WTC11 (cell line): ENCODE measurements at regions not wholly inside any gene's neighbourhood (a gene's known extent, or its start where the extent isn't known, plus 50 kb on each side); places are given as distances from the start of the nearest gene placed in this dataset.

Experiments
- ATAC-seq: fragments of 200-7000 bp; cut with Tn5 transposase; 2 replicates; pipeline ENCODE4 v1.10.0; 2021; ENCODE audit warnings: mild to moderate bottlenecking, moderate library complexity
- CTCF ChIA-PET: fragments of 300-600 bp; sonication (Branson Sonifier 250); formaldehyde crosslinking; loops from one replicate; lab custom pipeline; 2021; ENCODE audit warnings: antibody characterized with exemption; lab: Charles Lee
- POLR2A ChIA-PET: fragments of 350-600 bp; sonication (Branson Sonifier 250); formaldehyde crosslinking; loops from one replicate; lab custom pipeline; 2021; ENCODE audit warnings: antibody characterized with exemption; lab: Charles Lee
- DNase-seq: peaks from one replicate; pipeline ENCODE4 v3.0.0; 2021; ENCODE audit warnings: low spot score
- H3K27ac Mint-ChIP-seq: 2 replicates; pipeline ENCODE4 v1.8.0; 2021; ENCODE audit warnings: mixed read lengths
- H3K27me3 Mint-ChIP-seq: 2 replicates; pipeline ENCODE4 v1.8.0; 2021; ENCODE audit warnings: low read depth, mild to moderate bottlenecking, moderate library complexity, mixed read lengths
- H3K36me3 Mint-ChIP-seq: 2 replicates; pipeline ENCODE4 v1.8.0; 2021; ENCODE audit warnings: mixed read lengths
- H3K4me1 Mint-ChIP-seq: 2 replicates; pipeline ENCODE4 v1.8.0; 2022; ENCODE audit warnings: mixed read lengths
- H3K4me3 Mint-ChIP-seq: 2 replicates; pipeline ENCODE4 v1.8.0; 2021; ENCODE audit warnings: mild to moderate bottlenecking, moderate library complexity, mixed read lengths
- H3K9me3 Mint-ChIP-seq: 2 replicates; pipeline ENCODE4 v1.8.0; 2021; ENCODE audit warnings: mixed read lengths
- ATF6 ChIP-seq: sonication (generic); formaldehyde crosslinking; IDR thresholded peaks from 2 replicates; pipeline ENCODE4 v1.8.1; 2023; ENCODE audit warnings: mild to moderate bottlenecking, missing genetic modification reagents
- CREB1 ChIP-seq: sonication (generic); formaldehyde crosslinking; IDR thresholded peaks from 2 replicates; pipeline ENCODE4 v1.8.0; 2023; ENCODE audit warnings: mild to moderate bottlenecking, missing genetic modification reagents
- E2F1 ChIP-seq: sonication (generic); formaldehyde crosslinking; IDR thresholded peaks from 2 replicates; pipeline ENCODE4 v1.8.0; 2022; ENCODE audit warnings: mild to moderate bottlenecking, missing genetic modification reagents
- E2F4 ChIP-seq: sonication (generic); formaldehyde crosslinking; IDR thresholded peaks from 2 replicates; pipeline ENCODE4 v1.8.1; 2022; ENCODE audit warnings: low read depth, mild to moderate bottlenecking, moderate library complexity, missing genetic modification reagents, borderline replicate concordance
- EMX1 ChIP-seq: fragments of 250-450 bp; sonication (Bioruptor Pico); IDR thresholded peaks from 2 replicates; pipeline ENCODE4 v1.8.0; 2021; ENCODE audit warnings: mild to moderate bottlenecking
- ETV6 ChIP-seq: sonication (generic); formaldehyde crosslinking; IDR thresholded peaks from 2 replicates; pipeline ENCODE4 v1.8.1; 2022; ENCODE audit warnings: mild to moderate bottlenecking, missing genetic modification reagents
- FOXK1 ChIP-seq: sonication (generic); formaldehyde crosslinking; IDR thresholded peaks from 2 replicates; pipeline ENCODE4 v1.8.0; 2022; ENCODE audit warnings: mild to moderate bottlenecking, moderate library complexity, missing genetic modification reagents
- GTF2I ChIP-seq: fragments of 250-450 bp; sonication (Bioruptor Pico); conservative IDR thresholded peaks from 2 replicates; pipeline ENCODE4 v1.4.0; 2021; ENCODE audit warnings: mild to moderate bottlenecking
- JAZF1 ChIP-seq: fragments of 250-450 bp; sonication (Bioruptor Pico); IDR thresholded peaks from 2 replicates; pipeline ENCODE4 v1.9.0; 2021; ENCODE audit warnings: moderate library complexity, mild to moderate bottlenecking, inconsistent platforms
- JUN ChIP-seq: sonication (generic); formaldehyde crosslinking; IDR thresholded peaks from 2 replicates; pipeline ENCODE4 v1.8.0; 2023; ENCODE audit warnings: mild to moderate bottlenecking, missing genetic modification reagents
- NR1H2 ChIP-seq: sonication (generic); formaldehyde crosslinking; IDR thresholded peaks from 2 replicates; pipeline ENCODE4 v1.9.0; 2021; ENCODE audit warnings: mild to moderate bottlenecking, moderate library complexity, missing genetic modification reagents
- OVOL2 ChIP-seq: fragments of 250-450 bp; sonication (Bioruptor Pico); IDR thresholded peaks from 2 replicates; pipeline ENCODE4 v1.9.0; 2021; ENCODE audit warnings: mild to moderate bottlenecking, borderline replicate concordance
- SMAD4 ChIP-seq: sonication (generic); formaldehyde crosslinking; IDR thresholded peaks from 2 replicates; pipeline ENCODE4 v1.8.0; 2022; ENCODE audit warnings: mild to moderate bottlenecking, missing genetic modification reagents
- STAT6 ChIP-seq: sonication (generic); formaldehyde crosslinking; conservative IDR thresholded peaks from 2 replicates; pipeline ENCODE4 v1.8.1; 2023; ENCODE audit warnings: mild to moderate bottlenecking, low read depth, missing genetic modification reagents, moderate library complexity
- USF1 ChIP-seq: sonication (generic); formaldehyde crosslinking; IDR thresholded peaks from 2 replicates; pipeline ENCODE4 v1.8.0; 2022; ENCODE audit warnings: mild to moderate bottlenecking, missing genetic modification reagents
- ZBTB21 ChIP-seq: sonication (generic); formaldehyde crosslinking; IDR thresholded peaks from 2 replicates; pipeline ENCODE4 v1.8.1; 2023; ENCODE audit warnings: mild to moderate bottlenecking, missing genetic modification reagents, borderline replicate concordance
- ZBTB43 ChIP-seq: sonication (generic); formaldehyde crosslinking; IDR thresholded peaks from 2 replicates; pipeline ENCODE4 v1.8.1; 2023; ENCODE audit warnings: mild to moderate bottlenecking, missing genetic modification reagents
- ZMAT4 ChIP-seq: fragments of 250-450 bp; sonication (Bioruptor Pico); IDR thresholded peaks from 2 replicates; pipeline ENCODE4 v1.9.0; 2021; ENCODE audit warnings: mild to moderate bottlenecking
- ZNF263 ChIP-seq: sonication (generic); formaldehyde crosslinking; IDR thresholded peaks from 2 replicates; pipeline ENCODE4 v1.8.1; 2022; ENCODE audit warnings: low read depth, mild to moderate bottlenecking, moderate library complexity, missing genetic modification reagents
- ZNF281 ChIP-seq: sonication (generic); formaldehyde crosslinking; IDR thresholded peaks from 2 replicates; pipeline ENCODE4 v1.8.0; 2023; ENCODE audit warnings: mild to moderate bottlenecking, missing genetic modification reagents

GRCh38 chr1:102758418-102758817, 349.9 kb downstream of the COL11A1 start (continued):
- TF ChIP-seq ETV6 (no peak), EMX1 (CRISPR knock-in tag) (no peak), NR1H2 (CRISPR knock-in tag) (no peak), STAT6 (no peak), OVOL2 (no peak), ZNF281 (CRISPR knock-in tag) (no peak), USF1 (CRISPR knock-in tag) (no peak), JUN (CRISPR knock-in tag) (no peak), ZMAT4 (no peak), GTF2I (CRISPR knock-in tag) (no peak), ZNF263 (CRISPR knock-in tag) (no peak), E2F4 (CRISPR knock-in tag) (no peak), JAZF1 (CRISPR knock-in tag) (no peak)

- DNase-seq (no peak), ATAC-seq (no peak)
- Mint-ChIP-seq H3K9me3 (no peaks in the 10 kb centered on the region), H3K4me3 (no peak overlapping the region), H3K27me3 (no peaks in the 10 kb centered on the region), H3K4me1 (no peaks in the 10 kb centered on the region), H3K36me3 (no peaks in the 10 kb centered on the region), H3K27ac (no peak overlapping the region)
- CTCF ChIA-PET = no interaction called here
- POLR2A ChIA-PET = no interaction called here
- no peak for TF ChIP-seq OVOL2
- TF ChIP-seq E2F1 (CRISPR knock-in tag) = no peak
- no peak for TF ChIP-seq CREB1 (CRISPR knock-in tag)
- TF ChIP-seq SMAD4 (CRISPR knock-in tag) = no peak
- no peak for TF ChIP-seq ZBTB21 (CRISPR knock-in tag)
- no peak for TF ChIP-seq ETV6
- no peak for TF ChIP-seq ZBTB43
- TF ChIP-seq ATF6 (CRISPR knock-in tag) = no peak
- no peak for TF ChIP-seq FOXK1 (CRISPR knock-in tag)
Measured at GRCh38 chr1:102757363-102757762, 351.0 kb downstream of the COL11A1 start.
